ENCODE measurements at regions not wholly inside any gene's neighbourhood (a gene's known extent, or its start where the extent isn't known, plus 50 kb on each side); places are given as distances from the start of the nearest gene placed in this dataset.

DNA sequence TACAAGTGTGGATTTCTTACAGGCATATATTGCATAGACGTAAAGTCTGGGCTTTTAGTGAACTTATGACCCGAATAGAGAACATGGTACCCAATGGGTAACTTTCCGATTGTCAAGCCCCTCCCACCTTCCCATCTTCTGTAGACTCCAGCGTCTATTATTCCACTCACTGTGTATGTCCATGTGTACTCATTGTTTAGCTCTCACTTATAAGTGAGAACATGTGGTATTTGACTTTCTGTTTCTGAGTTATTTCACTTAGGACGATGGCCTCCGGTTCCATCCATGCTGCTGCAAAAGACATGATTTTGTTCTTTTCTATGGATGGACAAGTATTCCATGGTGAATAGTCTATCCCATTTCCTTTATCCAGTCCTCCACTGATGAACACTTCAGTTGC, 306.4 kb downstream of the CD83 start:
- Histone ChIP-seq H3K27ac (no peak overlapping the region), H3K4me3 (no peak overlapping the region), H3K36me3 (no peaks in the 10 kb centered on the region), H3K9me3 (no peaks in the 10 kb centered on the region), H3K27me3 (no peaks in the 10 kb centered on the region), H3K4me1 (ENCODE audit: insufficient read depth) (no peaks in the 10 kb centered on the region)
- no peak for DNase-seq
- TF ChIP-seq POLR2A (IDR thresholded peaks at IDR 0.05) (no peak), EP300 (IDR thresholded peaks at IDR 0.05) (no peak)
- TF ChIP-seq, protein P1, sequence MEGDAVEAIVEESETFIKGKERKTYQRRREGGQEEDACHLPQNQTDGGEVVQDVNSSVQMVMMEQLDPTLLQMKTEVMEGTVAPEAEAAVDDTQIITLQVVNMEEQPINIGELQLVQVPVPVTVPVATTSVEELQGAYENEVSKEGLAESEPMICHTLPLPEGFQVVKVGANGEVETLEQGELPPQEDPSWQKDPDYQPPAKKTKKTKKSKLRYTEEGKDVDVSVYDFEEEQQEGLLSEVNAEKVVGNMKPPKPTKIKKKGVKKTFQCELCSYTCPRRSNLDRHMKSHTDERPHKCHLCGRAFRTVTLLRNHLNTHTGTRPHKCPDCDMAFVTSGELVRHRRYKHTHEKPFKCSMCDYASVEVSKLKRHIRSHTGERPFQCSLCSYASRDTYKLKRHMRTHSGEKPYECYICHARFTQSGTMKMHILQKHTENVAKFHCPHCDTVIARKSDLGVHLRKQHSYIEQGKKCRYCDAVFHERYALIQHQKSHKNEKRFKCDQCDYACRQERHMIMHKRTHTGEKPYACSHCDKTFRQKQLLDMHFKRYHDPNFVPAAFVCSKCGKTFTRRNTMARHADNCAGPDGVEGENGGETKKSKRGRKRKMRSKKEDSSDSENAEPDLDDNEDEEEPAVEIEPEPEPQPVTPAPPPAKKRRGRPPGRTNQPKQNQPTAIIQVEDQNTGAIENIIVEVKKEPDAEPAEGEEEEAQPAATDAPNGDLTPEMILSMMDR (IDR thresholded peaks at IDR 0.05), result no peak
- WGBS, 3 donors, result 92 to 95% (median 94%) methylated on average over 6 of the region's 6 CpGs
- intact Hi-C loops (cut with DNase I), result no loop called here

DNA sequence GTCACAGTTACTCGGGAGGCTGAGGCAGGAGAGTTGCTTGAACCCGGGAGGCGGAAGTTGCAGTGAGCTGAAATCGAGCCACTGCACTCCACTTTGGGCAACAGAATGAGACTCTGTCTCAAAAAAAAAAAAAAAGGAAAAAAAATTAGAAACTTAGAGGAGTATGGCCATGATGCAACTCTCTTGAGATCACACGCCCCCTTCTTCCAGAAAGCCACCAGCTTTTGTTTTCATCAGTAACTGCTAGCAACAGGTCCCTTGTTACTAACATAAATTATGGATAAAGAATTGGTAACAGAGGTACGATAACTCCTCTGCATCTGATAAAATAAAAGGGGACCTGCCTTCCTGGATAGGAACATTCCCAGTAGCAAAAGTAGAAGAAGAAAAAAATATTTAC, 308.2 kb downstream of the CD83 start:
- WGBS, 3 donors, result 92 to 94% (median 93%) methylated on average over 6 of the region's 6 CpGs
- Histone ChIP-seq H3K27ac (no peak overlapping the region), H3K36me3 (no peaks in the 10 kb centered on the region), H3K9me3 (no peaks in the 10 kb centered on the region), H3K4me3 (no peak overlapping the region), H3K4me1 (ENCODE audit: insufficient read depth) (no peaks in the 10 kb centered on the region), H3K27me3 (no peaks in the 10 kb centered on the region)
- TF ChIP-seq, protein P1 (IDR thresholded peaks at IDR 0.05), result no peak
- TF ChIP-seq EP300 (IDR thresholded peaks at IDR 0.05) (no peak), POLR2A (IDR thresholded peaks at IDR 0.05) (no peak)
- intact Hi-C loops (cut with DNase I), result no loop called here
- no peak for DNase-seq

DNA sequence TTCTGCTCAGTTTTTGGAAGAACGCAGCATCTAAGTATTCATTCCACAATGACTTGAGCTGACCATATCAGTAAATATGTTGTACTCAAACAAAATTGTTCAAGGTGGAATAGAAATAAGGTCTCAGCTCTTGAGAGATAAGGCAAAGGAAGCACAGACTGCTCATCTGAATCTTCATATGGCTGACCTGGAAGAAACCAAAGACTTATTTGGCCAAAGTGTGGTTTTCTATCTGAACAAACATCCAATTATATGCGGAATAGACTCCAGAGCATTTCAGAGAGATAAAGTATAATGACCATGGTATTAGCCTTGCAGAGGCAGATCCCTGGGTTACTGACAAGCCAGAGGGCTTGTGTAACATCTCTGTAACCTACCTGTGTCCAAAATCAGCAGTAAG, 308.7 kb downstream of the CD83 start:
- 89 to 95% (median 91%) methylated on average over 2 of the region's 2 CpGs for WGBS, 3 donors
- Histone ChIP-seq H3K4me1 (ENCODE audit: insufficient read depth) (no peaks in the 10 kb centered on the region), H3K27ac (no peak overlapping the region), H3K36me3 (no peaks in the 10 kb centered on the region), H3K4me3 (no peak overlapping the region), H3K27me3 (no peaks in the 10 kb centered on the region), H3K9me3 (no peaks in the 10 kb centered on the region)
- no peak for DNase-seq
- TF ChIP-seq EP300 (IDR thresholded peaks at IDR 0.05) (no peak), POLR2A (IDR thresholded peaks at IDR 0.05) (no peak)
- TF ChIP-seq, protein P1 (IDR thresholded peaks at IDR 0.05), result no peak
- intact Hi-C loops (cut with DNase I), result no loop called here

DNA sequence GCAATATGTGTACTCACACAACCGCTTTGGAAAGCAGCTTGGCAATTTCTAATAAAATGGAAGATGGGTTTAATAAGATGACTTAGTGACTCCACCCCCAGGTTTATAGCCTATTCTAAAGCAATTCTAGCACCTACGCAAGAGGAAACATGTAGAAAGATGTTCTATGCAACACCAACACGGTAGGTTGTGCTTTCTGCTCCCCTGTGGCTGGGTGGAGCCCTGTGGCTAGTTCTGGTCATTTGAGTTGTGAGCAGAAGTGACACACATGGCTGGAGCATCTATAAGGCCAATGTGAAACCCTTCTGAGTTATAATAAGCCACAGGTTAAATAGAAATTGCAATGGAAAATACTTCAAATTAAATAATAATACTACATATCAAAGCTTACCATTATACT, 310.7 kb downstream of the CD83 start:
- Histone ChIP-seq H3K9me3 (no peaks in the 10 kb centered on the region), H3K4me3 (no peak overlapping the region), H3K4me1 (ENCODE audit: insufficient read depth) (no peaks in the 10 kb centered on the region), H3K27me3 (no peaks in the 10 kb centered on the region), H3K36me3 (no peaks in the 10 kb centered on the region), H3K27ac (no peak overlapping the region)
- DNase-seq, result no peak
- intact Hi-C loops (cut with DNase I), result no loop called here
- WGBS, 3 donors, result 91 to 96% (median 95%) methylated on average over 3 of the region's 3 CpGs
- TF ChIP-seq POLR2A (IDR thresholded peaks at IDR 0.05), result no peak
- TF ChIP-seq EP300 (IDR thresholded peaks at IDR 0.05), result no peak
- TF ChIP-seq, protein P1 (IDR thresholded peaks at IDR 0.05), result no peak

DNA sequence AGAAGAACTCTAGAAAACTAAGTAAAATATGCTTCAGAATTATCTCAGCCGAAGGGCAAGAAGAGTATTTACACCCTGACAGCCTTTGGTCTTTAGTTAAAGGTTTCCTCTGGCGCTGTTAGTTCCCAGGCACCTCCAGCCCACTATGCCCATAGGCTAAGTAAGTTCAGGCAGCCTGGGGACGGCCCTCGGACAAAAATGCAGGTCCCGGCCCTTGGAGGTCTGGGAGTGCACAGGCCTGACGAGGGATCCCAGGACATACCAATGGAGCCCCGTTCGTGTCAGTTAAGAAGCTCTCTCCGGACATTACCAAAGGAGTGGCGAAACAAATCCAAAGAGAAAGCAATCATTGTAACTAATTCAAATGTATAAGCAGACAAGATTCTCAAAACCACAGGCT, 311.8 kb downstream of the CD83 start:
- TF ChIP-seq, protein P1 (IDR thresholded peaks at IDR 0.05), result no peak
- no peak for TF ChIP-seq EP300 (IDR thresholded peaks at IDR 0.05)
- Histone ChIP-seq H3K9me3 (no peaks in the 10 kb centered on the region), H3K27ac (no peak overlapping the region), H3K27me3 (no peaks in the 10 kb centered on the region), H3K36me3 (no peaks in the 10 kb centered on the region), H3K4me3 (no peak overlapping the region), H3K4me1 (ENCODE audit: insufficient read depth) (no peaks in the 10 kb centered on the region)
- DNase-seq, result no peak
- 89 to 96% (median 93%) methylated on average over 10 of the region's 10 CpGs for WGBS, 3 donors
- intact Hi-C loops (cut with DNase I), result no loop called here
